Osteocyte (in vitro differentiated cells): ENCODE measurements at regions not wholly inside any gene's neighbourhood (a gene's known extent, or its start where the extent isn't known, plus 50 kb on each side); places are given as distances from the start of the nearest gene placed in this dataset.

Source experiments
- DNase-seq: peaks from one replicate; pipeline ENCODE4 v3.0.0; 2021; ENCODE audit warnings: mixed read lengths; ENCODE audit not compliant: unreplicated experiment; ENCODE audit errors: extremely low spot score
- H3K27ac Mint-ChIP-seq: one replicate; pipeline ENCODE4 v1.8.0; 2021; ENCODE audit warnings: mild to moderate bottlenecking, mixed read lengths; ENCODE audit not compliant: unreplicated experiment
- H3K27me3 Mint-ChIP-seq: one replicate; pipeline ENCODE4 v1.8.0; 2021; ENCODE audit warnings: mixed read lengths; ENCODE audit not compliant: unreplicated experiment
- H3K36me3 Mint-ChIP-seq: one replicate; pipeline ENCODE4 v1.8.0; 2021; ENCODE audit warnings: mixed read lengths; ENCODE audit not compliant: unreplicated experiment
- H3K4me1 Mint-ChIP-seq: one replicate; pipeline ENCODE4 v1.8.0; 2021; ENCODE audit warnings: mixed read lengths; ENCODE audit not compliant: unreplicated experiment
- H3K4me3 Mint-ChIP-seq: one replicate; pipeline ENCODE4 v1.8.0; 2021; ENCODE audit warnings: mild to moderate bottlenecking, moderate library complexity, mixed read lengths; ENCODE audit not compliant: unreplicated experiment
- H3K9me3 Mint-ChIP-seq: one replicate; pipeline ENCODE4 v1.8.0; 2021; ENCODE audit warnings: mixed read lengths; ENCODE audit not compliant: unreplicated experiment
- TF ChIP-seq, protein P1 (sequence below): fragments of 200-600 bp; sonication (generic); IDR thresholded peaks from 2 replicates; pipeline ENCODE4 v1.5.0; 2021; ENCODE audit warnings: antibody characterized with exemption, mild to moderate bottlenecking, moderate library complexity

DNA sequence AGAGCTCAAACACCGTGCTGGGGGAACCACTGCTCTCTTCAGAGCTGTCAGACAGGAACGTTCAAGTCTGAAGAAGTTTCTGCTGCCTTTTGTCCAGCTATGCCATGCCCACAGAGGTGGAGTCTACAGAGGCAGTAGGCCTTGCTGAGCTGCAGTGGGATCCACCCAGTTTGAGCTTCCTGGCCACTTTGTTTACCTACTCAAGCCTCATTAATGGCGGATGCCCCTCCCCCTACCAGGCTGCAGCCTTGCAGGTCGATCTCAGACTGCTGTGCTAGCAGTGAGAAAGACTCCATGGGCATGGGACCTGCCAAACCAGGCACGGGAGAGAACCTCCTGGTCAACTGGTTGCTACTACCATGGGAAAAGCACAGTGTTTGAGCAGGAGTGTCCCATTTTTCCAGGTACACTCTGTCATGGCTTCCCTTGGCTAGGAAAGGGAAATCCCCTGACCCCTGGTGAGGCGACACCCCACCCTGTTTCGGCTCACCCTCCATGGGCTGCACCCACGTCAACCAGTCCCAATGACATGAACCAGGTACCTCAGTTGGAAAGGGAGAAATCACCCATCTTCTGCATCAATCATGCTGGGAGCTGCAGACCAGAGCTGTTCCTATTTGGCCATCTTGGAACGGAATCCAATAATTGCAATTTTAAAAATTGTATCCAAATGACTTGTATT lies 246.9 kb upstream of the ADAMTS16 start:
- Mint-ChIP-seq H3K4me1 (no peaks in the 10 kb centered on the region), H3K27me3 (peaks cover 3% of the 10 kb centered on the region), H3K4me3 (no peak overlapping the region), H3K27ac (no peak overlapping the region), H3K9me3 (no peaks in the 10 kb centered on the region), H3K36me3 (no peaks in the 10 kb centered on the region)
- no peak for DNase-seq
- TF ChIP-seq, protein P1, sequence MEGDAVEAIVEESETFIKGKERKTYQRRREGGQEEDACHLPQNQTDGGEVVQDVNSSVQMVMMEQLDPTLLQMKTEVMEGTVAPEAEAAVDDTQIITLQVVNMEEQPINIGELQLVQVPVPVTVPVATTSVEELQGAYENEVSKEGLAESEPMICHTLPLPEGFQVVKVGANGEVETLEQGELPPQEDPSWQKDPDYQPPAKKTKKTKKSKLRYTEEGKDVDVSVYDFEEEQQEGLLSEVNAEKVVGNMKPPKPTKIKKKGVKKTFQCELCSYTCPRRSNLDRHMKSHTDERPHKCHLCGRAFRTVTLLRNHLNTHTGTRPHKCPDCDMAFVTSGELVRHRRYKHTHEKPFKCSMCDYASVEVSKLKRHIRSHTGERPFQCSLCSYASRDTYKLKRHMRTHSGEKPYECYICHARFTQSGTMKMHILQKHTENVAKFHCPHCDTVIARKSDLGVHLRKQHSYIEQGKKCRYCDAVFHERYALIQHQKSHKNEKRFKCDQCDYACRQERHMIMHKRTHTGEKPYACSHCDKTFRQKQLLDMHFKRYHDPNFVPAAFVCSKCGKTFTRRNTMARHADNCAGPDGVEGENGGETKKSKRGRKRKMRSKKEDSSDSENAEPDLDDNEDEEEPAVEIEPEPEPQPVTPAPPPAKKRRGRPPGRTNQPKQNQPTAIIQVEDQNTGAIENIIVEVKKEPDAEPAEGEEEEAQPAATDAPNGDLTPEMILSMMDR: no peak

DNA sequence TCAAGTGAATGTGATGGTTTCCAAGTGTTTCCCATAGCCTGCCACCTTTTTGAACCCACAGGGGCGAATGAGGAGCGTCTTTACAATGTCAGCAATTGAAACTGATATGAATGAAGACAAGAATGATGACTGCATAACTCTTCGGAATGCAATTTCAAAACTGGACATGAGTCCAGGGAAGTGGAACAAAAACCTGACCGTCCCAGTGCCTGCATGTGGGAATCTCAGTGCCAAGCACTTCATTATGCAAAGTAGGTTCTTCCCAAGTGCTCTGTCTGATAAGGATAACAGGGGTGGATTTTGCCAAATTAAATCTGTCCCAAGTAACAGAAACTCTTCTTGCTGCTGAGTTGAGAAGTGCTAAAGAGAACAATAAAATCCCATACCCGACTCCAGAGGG lies 243.8 kb upstream of the ADAMTS16 start:
- no peak for DNase-seq
- Mint-ChIP-seq H3K9me3 (no peaks in the 10 kb centered on the region), H3K36me3 (no peaks in the 10 kb centered on the region), H3K27me3 (no peaks in the 10 kb centered on the region), H3K4me3 (no peak overlapping the region), H3K4me1 (no peaks in the 10 kb centered on the region), H3K27ac (no peak overlapping the region)
- TF ChIP-seq, protein P1: no peak

GRCh38 chr5:4901305-4901811 lies 238.8 kb upstream of the ADAMTS16 start:
- TF ChIP-seq, protein P1: no peak
- no peaks in the 10 kb centered on the region for H3K4me1 Mint-ChIP-seq
- H3K4me3 Mint-ChIP-seq: no peak overlapping the region
- no peak for DNase-seq
- H3K27me3 Mint-ChIP-seq: no peaks in the 10 kb centered on the region
- no peaks in the 10 kb centered on the region for H3K9me3 Mint-ChIP-seq
- H3K27ac Mint-ChIP-seq: no peak overlapping the region
- H3K36me3 Mint-ChIP-seq: no peaks in the 10 kb centered on the region

DNA sequence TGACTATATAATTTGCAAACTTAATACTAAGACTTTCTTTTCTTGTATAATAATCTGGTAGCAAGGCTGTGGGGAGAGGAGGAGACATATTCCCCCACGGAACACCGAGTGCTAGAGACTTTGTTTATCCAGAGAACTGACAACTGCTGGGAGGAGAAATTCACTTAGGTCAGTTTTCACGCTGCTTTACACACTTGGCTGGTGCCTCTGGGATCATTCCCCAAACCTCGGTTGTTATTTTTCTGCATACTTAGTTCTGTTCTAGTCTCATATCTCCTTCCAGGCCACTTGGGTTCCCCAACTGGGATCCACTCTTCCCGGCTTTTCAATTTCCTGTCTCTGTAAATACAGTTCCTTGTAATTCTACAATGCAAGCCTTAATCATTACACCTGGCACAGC lies 238.2 kb upstream of the ADAMTS16 start:
- TF ChIP-seq, protein P1: no peak
- Mint-ChIP-seq H3K4me1 (no peaks in the 10 kb centered on the region), H3K4me3 (no peak overlapping the region), H3K9me3 (no peaks in the 10 kb centered on the region), H3K27ac (no peak overlapping the region), H3K36me3 (no peaks in the 10 kb centered on the region), H3K27me3 (no peaks in the 10 kb centered on the region)
- DNase-seq: no peak

DNA sequence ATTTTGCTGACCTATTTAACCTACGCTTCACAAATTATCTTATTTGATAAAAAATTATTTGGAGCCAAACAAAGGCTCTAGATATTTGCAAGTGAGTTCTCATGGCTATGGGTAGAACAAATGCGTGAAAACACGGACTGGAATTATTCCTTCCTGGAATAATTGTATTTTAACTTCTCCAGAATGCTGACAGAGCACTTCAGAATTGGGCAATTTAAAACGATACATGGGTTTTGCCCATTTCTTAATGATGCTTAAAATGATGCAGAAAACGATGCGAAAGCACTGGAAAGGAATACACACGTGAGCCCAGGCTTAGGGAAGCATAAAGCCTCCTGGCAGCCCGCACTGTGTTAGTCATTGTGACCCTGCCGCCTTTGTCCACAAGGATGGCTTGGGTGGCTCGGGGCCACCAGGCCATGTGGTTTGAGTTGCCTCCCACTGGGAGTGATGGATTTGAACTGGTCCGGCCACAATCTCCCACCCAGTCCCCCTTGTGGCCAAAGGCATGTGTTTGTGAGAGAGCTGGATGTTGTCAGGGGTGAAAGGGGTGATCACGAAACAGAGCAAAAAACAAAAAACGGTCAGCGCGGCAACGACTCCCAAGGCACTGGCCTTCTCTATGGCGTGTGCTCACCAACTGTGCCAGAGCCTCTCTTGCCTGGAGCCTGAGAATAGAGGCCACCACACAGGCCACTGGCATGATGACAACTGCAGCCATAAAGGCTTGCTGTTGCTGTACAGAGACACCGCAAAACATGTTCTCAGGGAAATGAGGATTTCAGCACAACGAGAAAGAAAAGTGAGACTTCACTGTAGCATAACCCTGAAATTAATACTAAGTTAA lies 234.2 kb upstream of the ADAMTS16 start:
- Mint-ChIP-seq H3K4me3 (no peak overlapping the region), H3K27ac (no peak overlapping the region), H3K9me3 (no peaks in the 10 kb centered on the region), H3K4me1 (no peaks in the 10 kb centered on the region), H3K27me3 (no peaks in the 10 kb centered on the region), H3K36me3 (no peaks in the 10 kb centered on the region)
- TF ChIP-seq, protein P1: no peak
- no peak for DNase-seq
